Uterus (tissue), 3 donors: ENCODE measurements at regions not wholly inside any gene's neighbourhood (a gene's known extent, or its start where the extent isn't known, plus 50 kb on each side); places are given as distances from the start of the nearest gene placed in this dataset.
"Not testable (repeated sequence)": the region's sequence is repeated elsewhere in the genome, so short reads cannot be mapped to it uniquely, and the experiment has no call there.

Experiments
- DNase-seq, 2 donors: peaks; one replicate each; pipeline ENCODE4 v3.0.0-alpha.2; 2019 to 2020
- H3K27ac ChIP-seq, 2 donors: fragments of 200-600 bp; sonication (generic); 1 replicate in 1 of 2; 2 replicates in 1 of 2; pipeline ENCODE4 v1.5.1; 2016 to 2018
- H3K27me3 ChIP-seq, 2 donors: fragments of 200-600 bp; sonication (generic); one replicate each; pipeline ENCODE4 v1.5.1; 2018 to 2019; ENCODE audit warnings: control low read depth in 1 of 2
- H3K36me3 ChIP-seq, 2 donors: fragments of 200-600 bp; sonication (generic); one replicate each; pipeline ENCODE4 v1.5.1; 2019; ENCODE audit warnings: control low read depth in 1 of 2
- H3K4me1 ChIP-seq, 2 donors: fragments of 200-600 bp; sonication (generic); one replicate each; pipeline ENCODE4 v1.5.1; 2018 to 2019; ENCODE audit warnings: control low read depth in 1 of 2
- H3K4me3 ChIP-seq, 2 donors: fragments of 200-600 bp; sonication (generic); 1 replicate in 1 of 2; 2 replicates in 1 of 2; pipeline ENCODE4 v1.5.1; 2018 to 2019; ENCODE audit warnings: mild to moderate bottlenecking in 1 of 2
- H3K9me3 ChIP-seq, 2 donors: fragments of 200-600 bp; sonication (generic); one replicate each; pipeline ENCODE4 v1.5.1; 2019; ENCODE audit warnings: control low read depth in 1 of 2
- POLR2A ChIP-seq, 2 donors: fragments of 450-650 bp; IDR thresholded peaks; one replicate each; pipeline ENCODE4 v1.6.1; 2016; ENCODE audit warnings: antibody characterized with exemption in 2 of 2, mild to moderate bottlenecking in 1 of 2, moderate library complexity in 1 of 2
- intact Hi-C: fragments of 100-400 bp; cut with DNase I; formaldehyde crosslinking; loops from one replicate; pipeline ENCODE4 v1.15.1; 2023; ENCODE audit warnings: low total_unique reads
- TF ChIP-seq, protein P1 (sequence below), 4 experiments: fragments of 200-600 bp in 2 of 4; fragments of 450-650 bp in 2 of 4; sonication (generic) in 2 of 4; IDR thresholded peaks; one replicate each; pipeline ENCODE4 v1.5.1; 2016 to 2019; ENCODE audit warnings: antibody characterized with exemption in 4 of 4, mild to moderate bottlenecking in 2 of 4, moderate library complexity in 1 of 4
- donor health status: DM: yes; HTN: yes; CAD: no.

DNA sequence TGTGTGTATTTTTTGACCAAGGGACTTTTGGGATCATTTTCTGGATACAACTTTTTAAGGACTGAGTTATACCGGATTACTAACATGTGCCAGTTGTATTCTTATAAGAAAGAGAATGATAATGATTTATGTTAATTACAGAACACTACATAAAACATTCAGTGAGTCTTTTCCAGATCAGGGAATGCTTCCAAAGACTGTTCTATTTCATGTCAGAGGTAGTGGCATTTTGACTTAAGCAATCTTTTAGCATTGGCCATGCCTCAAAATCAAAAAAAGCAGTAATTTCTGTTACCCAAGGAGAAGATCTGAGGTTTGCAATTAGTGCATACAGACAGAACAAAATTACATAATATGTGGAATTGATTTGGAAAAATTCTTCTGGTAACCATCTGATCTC is 413.0 kb upstream of the CDH9 start:
- intact Hi-C loops, result no loop called here
- Histone ChIP-seq H3K9me3 (no peaks in the 10 kb centered on the region), H3K4me1 (no peaks in the 10 kb centered on the region), H3K27me3 (no peaks in the 10 kb centered on the region), H3K4me3 (no peak overlapping the region), H3K27ac (no peak overlapping the region), H3K36me3 (no peaks in the 10 kb centered on the region)
- TF ChIP-seq, protein P1, sequence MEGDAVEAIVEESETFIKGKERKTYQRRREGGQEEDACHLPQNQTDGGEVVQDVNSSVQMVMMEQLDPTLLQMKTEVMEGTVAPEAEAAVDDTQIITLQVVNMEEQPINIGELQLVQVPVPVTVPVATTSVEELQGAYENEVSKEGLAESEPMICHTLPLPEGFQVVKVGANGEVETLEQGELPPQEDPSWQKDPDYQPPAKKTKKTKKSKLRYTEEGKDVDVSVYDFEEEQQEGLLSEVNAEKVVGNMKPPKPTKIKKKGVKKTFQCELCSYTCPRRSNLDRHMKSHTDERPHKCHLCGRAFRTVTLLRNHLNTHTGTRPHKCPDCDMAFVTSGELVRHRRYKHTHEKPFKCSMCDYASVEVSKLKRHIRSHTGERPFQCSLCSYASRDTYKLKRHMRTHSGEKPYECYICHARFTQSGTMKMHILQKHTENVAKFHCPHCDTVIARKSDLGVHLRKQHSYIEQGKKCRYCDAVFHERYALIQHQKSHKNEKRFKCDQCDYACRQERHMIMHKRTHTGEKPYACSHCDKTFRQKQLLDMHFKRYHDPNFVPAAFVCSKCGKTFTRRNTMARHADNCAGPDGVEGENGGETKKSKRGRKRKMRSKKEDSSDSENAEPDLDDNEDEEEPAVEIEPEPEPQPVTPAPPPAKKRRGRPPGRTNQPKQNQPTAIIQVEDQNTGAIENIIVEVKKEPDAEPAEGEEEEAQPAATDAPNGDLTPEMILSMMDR (IDR thresholded peaks at IDR 0.05), result no peak
- TF ChIP-seq POLR2A (IDR thresholded peaks at IDR 0.05), result no peak
- no peak for DNase-seq

DNA sequence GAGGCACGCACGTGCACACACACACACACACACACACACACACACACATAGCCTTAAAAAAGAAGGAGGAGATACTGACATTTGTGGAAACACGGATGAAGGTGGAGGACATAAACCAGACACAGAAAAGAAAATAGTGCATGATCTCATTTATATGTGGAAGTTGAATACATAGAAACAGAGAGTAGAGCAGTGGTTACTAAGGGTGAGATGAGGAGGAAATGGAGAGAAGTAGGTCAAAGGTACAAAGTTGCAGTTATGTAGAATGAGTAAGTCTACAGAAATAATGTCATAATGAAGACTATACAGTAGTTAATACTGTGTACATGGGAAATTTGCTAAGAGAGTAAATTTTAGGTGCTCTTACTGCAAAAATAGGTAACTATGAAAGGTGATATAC is 412.2 kb upstream of the CDH9 start:
- no peaks in the 10 kb centered on the region for H3K36me3 ChIP-seq
- H3K4me3 ChIP-seq, result no peak overlapping the region
- H3K9me3 ChIP-seq, result no peaks in the 10 kb centered on the region
- no peak for TF ChIP-seq POLR2A (IDR thresholded peaks at IDR 0.05)
- TF ChIP-seq, protein P1 (IDR thresholded peaks at IDR 0.05), result no peak
- no peak overlapping the region for H3K27ac ChIP-seq
- intact Hi-C loops, result no loop called here
- DNase-seq, result no peak
- H3K4me1 ChIP-seq, result no peaks in the 10 kb centered on the region
- H3K27me3 ChIP-seq, result no peaks in the 10 kb centered on the region

DNA sequence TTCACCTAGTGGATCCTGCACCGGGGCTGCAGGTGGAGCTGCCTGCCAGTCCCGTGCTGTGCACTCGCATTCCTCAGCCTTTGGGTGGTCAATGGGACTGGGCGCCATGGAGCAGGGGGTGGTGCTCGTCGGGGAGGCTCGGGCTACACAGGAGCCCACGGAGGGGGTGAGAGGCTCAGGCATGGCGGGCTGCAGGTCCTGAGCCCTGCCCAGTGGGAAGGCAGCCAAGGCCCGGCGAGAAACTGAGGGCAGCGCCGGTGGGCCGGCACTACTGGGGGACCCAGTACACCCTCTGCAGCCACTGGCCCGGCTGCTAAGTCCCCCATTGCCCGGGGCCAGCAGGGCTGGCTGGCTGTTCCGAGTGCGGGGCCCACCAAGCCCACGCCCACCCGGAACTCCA is 401.0 kb upstream of the CDH9 start:
- H3K27me3 ChIP-seq, H3K36me3 ChIP-seq, intact Hi-C loops, H3K27ac ChIP-seq, H3K9me3 ChIP-seq, DNase-seq, H3K4me1 ChIP-seq, H3K4me3 ChIP-seq: not testable (repeated sequence)

DNA sequence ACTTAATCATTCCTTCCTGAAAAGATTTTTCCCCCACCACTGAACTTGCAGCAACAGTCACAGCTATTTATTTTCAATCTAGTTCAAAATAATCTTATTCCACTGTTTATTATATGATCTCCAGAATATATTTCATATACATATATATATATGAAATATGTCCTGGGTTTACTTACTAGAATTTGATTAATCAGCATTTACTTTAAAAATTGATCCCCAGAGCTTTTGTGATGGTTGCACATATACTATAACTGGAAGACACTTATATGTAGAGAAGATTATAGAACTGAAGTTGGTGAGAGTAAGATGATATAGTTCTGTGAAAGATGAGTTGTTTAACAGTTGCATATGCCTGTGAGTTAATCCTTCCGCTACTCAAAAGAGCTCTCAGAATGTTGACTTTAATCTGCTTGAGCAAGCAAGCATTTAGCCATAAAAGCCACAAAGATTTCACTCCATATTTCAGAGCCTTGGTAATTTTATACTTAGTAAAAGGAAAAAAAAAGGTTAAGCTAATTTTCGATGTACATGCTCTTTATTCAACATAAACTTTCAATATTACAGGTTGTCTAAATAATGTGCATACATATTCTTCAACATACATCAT is 399.3 kb upstream of the CDH9 start:
- no peak for DNase-seq
- Histone ChIP-seq H3K4me3 (no peak overlapping the region), H3K27me3 (no peaks in the 10 kb centered on the region), H3K36me3 (no peaks in the 10 kb centered on the region), H3K4me1 (no peaks in the 10 kb centered on the region), H3K9me3 (no peaks in the 10 kb centered on the region), H3K27ac (no peak overlapping the region)
- intact Hi-C loops, result no loop called here
- TF ChIP-seq, protein P1 (IDR thresholded peaks at IDR 0.05), result no peak
- TF ChIP-seq POLR2A (IDR thresholded peaks at IDR 0.05), result no peak

DNA sequence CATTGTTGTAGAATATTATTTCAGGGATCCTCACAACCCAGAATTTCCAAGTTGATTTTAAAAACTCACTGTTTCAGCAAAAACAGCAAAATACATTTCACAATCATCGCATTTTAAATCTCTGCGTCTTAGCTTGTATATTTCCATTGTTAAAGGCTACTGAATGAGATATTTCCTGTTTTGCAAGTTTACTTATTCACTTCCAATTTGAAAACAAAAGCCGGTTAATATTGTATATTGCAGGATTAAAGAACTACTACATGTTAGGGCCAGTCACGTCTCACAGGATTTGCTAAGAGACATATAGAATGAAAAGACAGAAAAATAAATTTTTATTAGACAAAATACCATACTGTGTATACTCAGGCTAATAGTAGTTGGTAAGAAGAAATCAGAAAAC is 395.9 kb upstream of the CDH9 start:
- TF ChIP-seq, protein P1 (IDR thresholded peaks at IDR 0.05), result no peak
- TF ChIP-seq POLR2A (IDR thresholded peaks at IDR 0.05), result no peak

DNA sequence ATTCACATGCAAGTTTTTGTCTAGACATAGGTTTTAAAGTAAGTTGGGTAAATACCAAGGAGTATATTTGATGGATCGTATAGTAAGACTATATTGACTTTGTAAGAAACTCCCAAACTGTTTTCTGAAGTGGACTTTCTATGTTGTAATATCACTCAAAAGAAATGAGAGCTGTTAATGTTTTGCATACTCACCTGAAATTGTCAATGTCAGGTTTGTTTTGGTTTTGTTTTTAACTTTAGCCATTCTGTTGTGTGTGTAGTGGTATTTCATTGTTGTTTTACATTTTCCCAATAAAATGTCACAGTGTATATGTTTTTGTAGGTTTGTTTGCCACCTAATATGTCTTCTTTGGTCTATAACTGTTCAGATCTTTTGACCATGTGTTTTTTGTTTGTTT is 375.7 kb upstream of the CDH9 start:
- no peak for DNase-seq
- Histone ChIP-seq H3K4me1 (no peaks in the 10 kb centered on the region), H3K36me3 (no peaks in the 10 kb centered on the region), H3K4me3 (no peak overlapping the region), H3K27ac (no peak overlapping the region), H3K27me3 (no peaks in the 10 kb centered on the region), H3K9me3 (no peaks in the 10 kb centered on the region)
- intact Hi-C loops, result no loop called here
- TF ChIP-seq, protein P1 (IDR thresholded peaks at IDR 0.05), result no peak
- TF ChIP-seq POLR2A (IDR thresholded peaks at IDR 0.05), result no peak

More for the DNA sequence above, 395.9 kb upstream of the CDH9 start:
- intact Hi-C loops, result no loop called here
- H3K27ac ChIP-seq, result no peak overlapping the region
- no peak for DNase-seq
- H3K4me1 ChIP-seq, result no peaks in the 10 kb centered on the region
- no peaks in the 10 kb centered on the region for H3K27me3 ChIP-seq
- H3K4me3 ChIP-seq, result no peak overlapping the region
- H3K36me3 ChIP-seq, result no peaks in the 10 kb centered on the region
- no peaks in the 10 kb centered on the region for H3K9me3 ChIP-seq
